IPS DF 6.9 (cell line): ENCODE measurements at regions not wholly inside any gene's neighbourhood (a gene's known extent, or its start where the extent isn't known, plus 50 kb on each side); places are given as distances from the start of the nearest gene placed in this dataset.
"Not testable (repeated sequence)": the region's sequence is repeated elsewhere in the genome, so short reads cannot be mapped to it uniquely, and the experiment has no call there.

Experiments
- DNase-seq: peaks from one replicate; pipeline ENCODE4 v3.0.0-alpha.2; 2013; ENCODE audit warnings: low read depth, low spot score
- H3K27ac ChIP-seq: one replicate; pipeline ENCODE4 v1.5.1; 2013; ENCODE audit warnings: low read length, control low read depth
- H3K27me3 ChIP-seq: 2 replicates; pipeline ENCODE4 v1.6.1; 2013; ENCODE audit warnings: mild to moderate bottlenecking, low read length; ENCODE audit not compliant: control insufficient read depth, insufficient read depth
- H3K36me3 ChIP-seq: 2 replicates; pipeline ENCODE4 v1.6.1; 2013; ENCODE audit warnings: low read length; ENCODE audit not compliant: control insufficient read depth, insufficient read depth
- H3K4me1 ChIP-seq: 2 replicates; pipeline ENCODE4 v1.6.1; 2013; ENCODE audit warnings: low read length; ENCODE audit not compliant: control insufficient read depth, insufficient read depth
- H3K4me3 ChIP-seq: 2 replicates; pipeline ENCODE4 v1.5.1; 2013; ENCODE audit warnings: mild to moderate bottlenecking, low read length
- H3K9me3 ChIP-seq: 2 replicates; pipeline ENCODE4 v1.6.1; 2013; ENCODE audit warnings: low read length, inconsistent platforms; ENCODE audit not compliant: control insufficient read depth, insufficient read depth
- WGBS: extraction: QIAGEN DNeasy Blood & Tissue Kit; methylation state at CpG from one replicate; pipeline ENCODE4 v1.1.7; 2013; ENCODE audit warnings: mixed read lengths, missing lambda C conversion rate; ENCODE audit not compliant: insufficient read length, insufficient coverage; 5-methylcytosine and 5-hydroxymethylcytosine counted together

DNA sequence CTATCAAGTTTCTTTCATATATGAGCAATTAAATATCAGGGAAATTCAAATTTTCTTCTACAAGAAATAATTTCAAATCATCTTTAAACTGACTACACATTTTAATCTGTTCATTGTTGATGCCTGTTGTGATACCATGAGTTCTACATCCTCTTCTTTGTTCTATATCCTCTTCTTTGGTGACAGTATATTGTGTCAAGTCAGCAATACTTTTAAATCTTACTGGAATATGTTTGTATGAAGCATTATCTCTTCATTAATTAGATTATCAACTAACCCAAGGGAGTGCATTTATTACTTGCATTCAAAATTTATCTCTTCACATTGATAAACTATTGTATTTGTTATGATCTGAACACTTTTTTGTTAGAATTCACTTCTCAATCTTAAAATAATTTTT is 275.0 kb upstream of the INTU start:
- H3K4me3 ChIP-seq = no peak overlapping the region
- H3K36me3 ChIP-seq = no peaks in the 10 kb centered on the region
- H3K27ac ChIP-seq = no peak overlapping the region
- H3K9me3 ChIP-seq = no peaks in the 10 kb centered on the region
- no peaks in the 10 kb centered on the region for H3K4me1 ChIP-seq
- no peak for DNase-seq
- H3K27me3 ChIP-seq = no peaks in the 10 kb centered on the region

DNA sequence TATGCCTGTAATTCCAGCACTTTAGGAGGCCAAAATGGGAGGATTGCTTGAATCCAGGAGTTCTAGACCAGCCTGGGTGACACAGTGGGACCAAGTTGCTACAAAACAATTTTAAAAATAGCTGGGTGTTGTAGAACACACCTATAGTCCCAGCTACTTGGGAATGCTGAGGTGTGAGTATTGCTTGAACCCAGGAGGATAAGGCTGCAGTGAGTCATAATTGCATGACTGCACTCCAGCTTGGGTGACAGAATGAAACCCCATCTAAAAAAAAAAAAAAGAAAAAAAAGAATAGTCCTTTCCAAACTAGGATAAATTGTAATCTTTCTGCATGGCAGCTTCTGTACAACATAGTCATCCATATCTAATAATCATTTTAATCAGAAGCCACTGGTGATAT is 270.1 kb upstream of the INTU start:
- no peak for DNase-seq
- no peak overlapping the region for H3K27ac ChIP-seq

DNA sequence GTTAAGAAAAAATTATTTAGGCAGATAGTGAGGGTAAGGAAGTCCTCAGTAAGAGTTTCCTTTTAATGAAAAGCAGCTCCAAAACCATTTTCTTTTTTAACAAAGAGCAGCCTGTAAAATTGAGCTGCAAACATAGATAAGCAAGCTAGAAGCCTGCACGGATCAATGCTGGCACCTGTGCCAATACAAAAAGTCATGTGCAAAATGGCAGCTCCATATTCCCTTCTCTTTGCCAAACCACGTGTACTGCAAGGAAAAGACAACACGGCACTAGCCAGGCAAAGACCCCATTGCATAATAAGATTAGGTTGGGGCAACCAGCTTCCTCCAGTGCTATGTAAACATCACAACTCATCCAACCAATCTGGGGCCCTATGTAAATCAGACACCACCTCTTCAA is 268.4 kb upstream of the INTU start:
- H3K4me3 ChIP-seq = no peak overlapping the region
- H3K4me1 ChIP-seq = no peaks in the 10 kb centered on the region
- no peaks in the 10 kb centered on the region for H3K9me3 ChIP-seq
- no peak overlapping the region for H3K27ac ChIP-seq
- no peak for DNase-seq
- no peaks in the 10 kb centered on the region for H3K27me3 ChIP-seq
- no peaks in the 10 kb centered on the region for H3K36me3 ChIP-seq
- no CpG with 5 or more reads among the region's 3 CpGs for WGBS

More for the DNA sequence above, 270.1 kb upstream of the INTU start:
- H3K27me3 ChIP-seq = no peaks in the 10 kb centered on the region
- no peaks in the 10 kb centered on the region for H3K9me3 ChIP-seq
- H3K4me3 ChIP-seq = no peak overlapping the region
- H3K4me1 ChIP-seq = no peaks in the 10 kb centered on the region
- H3K36me3 ChIP-seq = no peaks in the 10 kb centered on the region

DNA sequence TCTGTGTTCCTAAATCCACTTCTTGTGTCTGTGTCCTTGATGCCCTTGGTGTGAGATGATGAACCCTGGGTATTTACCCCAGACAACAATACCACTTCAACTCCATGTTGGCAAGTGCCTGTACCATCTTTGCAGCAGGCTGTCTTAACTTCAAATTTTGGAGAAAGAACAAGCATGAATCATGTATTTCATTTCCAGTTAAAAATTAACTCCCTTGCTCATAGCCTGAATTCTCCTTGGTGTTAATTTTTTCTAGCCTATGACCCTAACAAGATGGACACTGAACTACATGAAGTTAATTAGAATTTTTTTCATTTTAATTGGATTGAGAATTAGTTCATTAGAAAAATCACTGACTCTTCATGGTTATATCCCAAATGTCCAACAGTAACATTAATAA is 267.8 kb upstream of the INTU start:
- no peak for DNase-seq
- no peaks in the 10 kb centered on the region for H3K4me1 ChIP-seq
- H3K27me3 ChIP-seq = no peaks in the 10 kb centered on the region
- H3K36me3 ChIP-seq = no peaks in the 10 kb centered on the region
- no peak overlapping the region for H3K27ac ChIP-seq
- H3K9me3 ChIP-seq = no peaks in the 10 kb centered on the region
- H3K4me3 ChIP-seq = no peak overlapping the region

DNA sequence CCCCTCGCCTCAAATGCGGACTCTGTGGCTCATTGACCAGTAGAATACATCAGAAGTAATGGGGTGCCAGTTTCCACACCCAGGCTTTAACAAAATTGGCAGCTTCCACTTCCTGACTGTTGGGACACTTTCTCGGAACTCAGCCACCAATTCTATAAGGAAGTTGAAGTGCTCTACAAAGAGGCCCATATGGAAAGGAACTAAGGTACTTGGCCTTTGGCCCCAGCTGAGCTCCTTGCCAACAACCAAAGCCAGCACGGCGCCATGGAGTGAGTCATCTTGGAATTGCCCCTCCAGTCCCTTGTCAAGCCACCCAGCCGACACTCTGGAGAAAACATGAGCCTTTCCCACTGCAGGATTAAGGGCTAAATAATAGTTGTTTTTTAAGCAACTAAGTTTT is 262.2 kb upstream of the INTU start:
- no peak overlapping the region for H3K27ac ChIP-seq
- no peaks in the 10 kb centered on the region for H3K27me3 ChIP-seq
- H3K9me3 ChIP-seq = no peaks in the 10 kb centered on the region
- no peaks in the 10 kb centered on the region for H3K36me3 ChIP-seq
- no peak for DNase-seq
- no peak overlapping the region for H3K4me3 ChIP-seq
- no peaks in the 10 kb centered on the region for H3K4me1 ChIP-seq
- no CpG with 5 or more reads among the region's 6 CpGs for WGBS

DNA sequence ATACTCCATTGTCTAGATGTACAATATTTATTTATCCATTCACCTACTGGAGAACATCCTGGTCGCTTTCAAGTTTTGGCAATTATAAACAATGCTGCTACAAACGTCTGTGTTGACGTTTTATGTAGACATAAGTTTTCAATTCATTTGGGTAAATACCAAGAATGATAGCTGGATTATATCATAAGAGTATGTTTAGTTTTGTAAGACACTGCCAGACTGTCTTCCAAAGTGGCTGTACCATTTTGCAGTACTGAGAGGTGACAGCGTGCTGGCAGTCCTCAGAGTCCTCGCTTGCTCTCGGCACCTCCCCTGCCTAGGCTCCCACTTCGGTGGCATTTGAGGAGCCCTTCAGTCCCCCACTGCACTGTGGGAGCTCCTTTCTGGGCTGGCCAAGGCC is 253.3 kb upstream of the INTU start:
- Histone ChIP-seq H3K9me3 (no peaks in the 10 kb centered on the region), H3K4me3 (no peak overlapping the region), H3K36me3 (no peaks in the 10 kb centered on the region), H3K4me1 (no peaks in the 10 kb centered on the region), H3K27me3 (no peaks in the 10 kb centered on the region), H3K27ac (no peak overlapping the region)
- DNase-seq = no peak
- WGBS = no CpG with 5 or more reads among the region's 7 CpGs

DNA sequence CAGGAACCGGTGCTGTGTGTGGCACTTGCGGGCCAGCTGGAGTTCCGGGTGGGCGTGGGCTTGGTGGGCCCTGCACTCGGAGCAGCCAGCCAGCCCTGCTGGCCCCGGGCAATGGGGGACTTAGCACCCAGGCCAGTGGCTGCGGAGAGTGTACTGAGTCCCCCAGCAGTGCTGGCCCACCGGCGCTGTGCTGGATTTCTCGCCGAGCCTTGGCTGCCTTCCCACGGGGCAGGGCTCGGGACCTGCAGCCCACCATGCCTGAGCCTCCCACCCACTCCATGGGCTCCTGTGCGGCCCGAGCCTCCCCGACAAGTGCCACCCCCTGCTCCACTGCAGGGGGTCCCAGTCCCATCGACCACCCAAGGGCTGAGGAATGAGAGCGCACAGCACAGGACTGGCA is 252.8 kb upstream of the INTU start:
- not testable (repeated sequence) for H3K4me1 ChIP-seq, H3K9me3 ChIP-seq, DNase-seq, H3K27me3 ChIP-seq, H3K36me3 ChIP-seq, H3K4me3 ChIP-seq, H3K27ac ChIP-seq
- no CpG with 5 or more reads among the region's 18 CpGs for WGBS

DNA sequence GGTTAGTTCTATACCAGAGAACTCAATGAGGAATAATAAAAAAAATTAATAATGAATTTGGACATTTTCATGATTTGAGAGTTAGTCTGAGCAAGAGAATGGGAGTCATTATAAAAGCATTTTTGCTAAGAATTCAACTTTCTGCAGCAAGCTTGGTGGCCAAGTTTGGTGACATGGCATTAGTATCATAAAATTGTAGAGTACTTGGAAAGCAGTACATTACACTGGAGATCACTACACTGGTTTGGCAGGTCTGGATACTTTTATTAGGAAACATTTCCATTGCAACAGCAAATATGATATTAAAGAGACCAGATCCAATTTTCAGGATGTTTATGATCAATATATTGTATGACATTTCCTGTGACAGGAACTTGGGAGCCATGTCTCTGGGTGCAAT is 249.1 kb upstream of the INTU start:
- DNase-seq = no peak
- Histone ChIP-seq H3K4me1 (no peaks in the 10 kb centered on the region), H3K9me3 (no peaks in the 10 kb centered on the region), H3K27me3 (no peaks in the 10 kb centered on the region), H3K4me3 (no peak overlapping the region), H3K36me3 (no peaks in the 10 kb centered on the region), H3K27ac (no peak overlapping the region)

DNA sequence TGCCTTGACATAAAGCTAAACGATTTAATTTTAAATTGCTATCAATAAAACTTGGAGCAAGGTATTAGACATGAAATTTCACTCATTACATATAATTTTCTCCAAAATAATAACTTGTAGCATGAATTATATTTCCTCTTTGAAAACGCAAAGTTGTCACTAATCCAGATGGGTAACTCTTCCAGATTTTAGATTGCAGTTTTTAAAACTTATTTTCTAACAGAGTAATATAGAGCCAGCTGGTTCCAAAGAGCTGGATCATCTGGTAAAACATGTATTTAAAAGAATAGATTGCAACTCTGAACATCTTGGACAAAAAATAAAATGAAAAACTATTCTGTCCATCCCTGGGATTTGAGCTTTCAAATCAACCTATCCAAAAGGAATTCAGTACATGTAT is 238.2 kb upstream of the INTU start:
- no CpG with 5 or more reads among the region's 2 CpGs for WGBS
- no peak for DNase-seq
- Histone ChIP-seq H3K4me1 (no peaks in the 10 kb centered on the region), H3K36me3 (no peaks in the 10 kb centered on the region), H3K27me3 (no peaks in the 10 kb centered on the region), H3K27ac (no peak overlapping the region), H3K9me3 (no peaks in the 10 kb centered on the region), H3K4me3 (no peak overlapping the region)

DNA sequence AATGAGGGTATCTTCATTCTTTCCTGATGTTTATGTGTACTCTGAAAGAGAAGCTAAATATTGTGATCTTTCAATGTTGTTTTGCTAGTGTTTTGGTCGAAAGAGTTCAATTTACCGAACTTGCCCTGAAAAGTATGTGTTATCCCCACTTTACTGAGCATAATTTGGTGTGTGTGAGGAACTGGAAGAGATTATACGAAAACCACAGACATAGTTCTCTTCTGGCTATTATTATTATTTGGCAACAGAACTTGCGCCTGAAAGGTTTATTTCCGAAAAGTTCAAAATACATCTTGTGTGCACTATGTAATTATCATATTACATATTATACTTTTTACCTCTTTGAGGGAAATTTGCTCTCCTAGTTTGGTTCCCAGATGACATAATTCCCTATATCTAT is 232.5 kb upstream of the INTU start:
- H3K36me3 ChIP-seq = no peaks in the 10 kb centered on the region
- no peak overlapping the region for H3K4me3 ChIP-seq
- H3K27me3 ChIP-seq = no peaks in the 10 kb centered on the region
- H3K4me1 ChIP-seq = no peaks in the 10 kb centered on the region
- no CpG with 5 or more reads among the region's 5 CpGs for WGBS
- H3K9me3 ChIP-seq = no peaks in the 10 kb centered on the region
- H3K27ac ChIP-seq = no peak overlapping the region
- DNase-seq = no peak

DNA sequence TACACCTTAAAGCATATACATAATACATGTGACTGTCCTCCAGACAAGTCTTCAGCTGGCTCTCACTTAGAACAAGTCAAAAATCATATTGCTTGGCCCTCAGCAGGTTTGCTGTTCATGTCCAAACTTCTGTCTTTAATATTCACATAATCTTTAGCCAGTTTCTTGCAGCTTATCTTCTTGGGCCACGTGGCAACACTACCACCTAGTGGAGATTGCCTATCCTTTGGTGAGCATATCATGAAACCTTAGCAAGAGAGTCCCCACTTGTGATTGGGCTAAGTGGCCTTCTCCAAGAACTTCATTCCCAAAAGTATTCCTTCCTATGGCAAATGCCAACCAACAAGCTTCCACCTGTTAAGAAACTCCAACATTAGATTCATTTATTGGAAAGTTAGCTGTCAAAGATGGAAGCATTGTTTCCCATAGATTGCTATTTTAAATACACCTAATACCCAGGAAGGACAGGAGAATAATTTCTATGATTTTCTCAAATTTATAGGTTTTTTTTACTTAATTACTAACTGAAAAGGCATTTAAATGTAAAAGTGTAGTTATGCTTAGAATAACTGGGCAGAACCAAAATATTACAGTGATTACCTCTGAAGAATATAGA is 231.9 kb upstream of the INTU start:
- Histone ChIP-seq H3K4me1 (no peaks in the 10 kb centered on the region), H3K4me3 (no peak overlapping the region), H3K36me3 (no peaks in the 10 kb centered on the region), H3K9me3 (no peaks in the 10 kb centered on the region), H3K27me3 (no peaks in the 10 kb centered on the region), H3K27ac (no peak overlapping the region)
- no CpG with 5 or more reads among the region's 1 CpG for WGBS
- peak; percentile 54 for DNase-seq
